ENCODE measurements at regions not wholly inside any gene's neighbourhood (a gene's known extent, or its start where the extent isn't known, plus 50 kb on each side); places are given as distances from the start of the nearest gene placed in this dataset.

GRCh38 chr11:97956904-97957303 lies 1063.8 kb upstream of the CNTN5 start:
- DNase-seq (ENCODE audit: missing footprints) (no peak), ATAC-seq (no peak)
- intact Hi-C loops (cut with DNase I), result no loop called here

- intact Hi-C loops (cut with DNase I), result no loop called here
- no peak for ATAC-seq
- DNase-seq (ENCODE audit: missing footprints), result no peak
Observed at GRCh38 chr11:97961431-97961830, 1059.3 kb upstream of the CNTN5 start.

GRCh38 chr11:97962758-97963157 lies 1058.0 kb upstream of the CNTN5 start:
- no peak for ATAC-seq
- intact Hi-C loops (cut with DNase I), result no loop called here
- no peak for DNase-seq (ENCODE audit: missing footprints)

DNA sequence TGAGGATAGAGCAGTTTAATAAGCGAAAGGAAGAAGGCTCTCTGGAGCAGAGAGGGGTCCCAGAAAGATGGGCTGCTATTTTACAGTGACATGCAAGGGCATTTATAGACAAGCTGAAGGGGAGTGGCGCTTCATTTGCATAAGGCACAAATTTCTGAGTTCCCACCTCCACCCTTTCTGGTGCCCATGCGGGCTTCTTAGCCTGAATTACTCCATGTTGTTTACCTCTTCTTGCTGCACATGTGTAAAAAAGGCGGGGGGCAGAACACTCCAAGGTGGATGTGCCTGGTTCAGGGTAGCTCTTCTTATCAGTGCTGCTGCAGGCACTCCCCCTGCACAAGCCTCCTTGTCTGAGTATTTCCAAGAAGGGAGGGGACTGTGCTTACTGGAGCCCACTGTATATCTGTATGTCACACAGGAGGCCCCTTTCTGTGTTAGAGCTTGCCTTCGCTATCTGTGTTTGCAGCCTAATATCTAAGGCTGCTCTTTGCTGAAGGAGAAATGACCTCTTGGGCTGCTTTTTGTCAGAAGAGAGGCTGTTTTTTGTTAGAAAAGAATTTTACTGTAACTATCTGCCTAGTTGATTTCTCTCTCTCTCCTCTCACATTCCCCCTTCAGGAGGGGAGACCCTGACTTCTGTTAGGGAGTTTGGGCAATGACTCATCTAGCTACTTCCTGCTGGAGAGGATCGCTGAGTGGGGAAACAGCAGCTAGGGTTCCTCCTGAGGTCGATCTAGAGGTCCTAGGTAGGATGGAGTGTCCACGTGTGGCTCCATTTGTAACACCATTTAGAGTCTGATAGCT lies 1057.0 kb upstream of the CNTN5 start:
- intact Hi-C loops (cut with DNase I), result no loop called here
- DNase-seq (ENCODE audit: missing footprints) (no peak), ATAC-seq (no peak)

DNA sequence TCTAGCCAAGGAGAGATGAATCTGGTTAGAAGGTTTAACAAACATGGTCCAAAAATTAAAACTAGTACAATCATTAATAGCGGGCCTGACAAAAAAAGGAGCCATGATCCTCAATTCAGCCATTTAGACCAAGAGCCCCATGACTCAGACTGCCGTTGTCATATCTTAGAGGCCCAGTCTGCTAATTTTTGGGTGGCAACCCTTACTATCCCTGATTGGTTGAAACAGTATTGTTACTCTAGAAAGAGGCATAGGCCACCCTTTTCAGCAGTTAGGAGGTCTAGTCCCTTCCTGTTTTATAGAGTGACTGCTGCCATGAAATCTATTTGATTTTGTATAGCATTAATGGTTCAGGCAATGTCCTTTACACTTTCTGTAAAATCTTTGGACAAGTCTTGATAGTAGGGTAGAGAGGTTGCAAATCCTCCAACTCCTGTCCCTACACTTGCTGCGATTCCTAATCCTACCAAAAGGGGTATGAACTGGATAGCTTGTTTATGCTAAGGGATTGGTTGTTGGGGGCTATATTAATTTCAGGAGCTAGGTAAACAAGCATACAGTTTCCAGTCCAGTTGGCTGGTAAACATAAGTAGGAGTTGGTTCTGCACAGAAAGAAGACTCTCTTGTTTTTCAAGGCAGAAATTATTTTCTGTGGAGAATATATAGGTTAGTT lies 1056.3 kb upstream of the CNTN5 start:
- intact Hi-C loops (cut with DNase I), result no loop called here
- ATAC-seq (no peak), DNase-seq (ENCODE audit: missing footprints) (no peak)

- intact Hi-C loops (cut with DNase I), result no loop called here
- no peak for DNase-seq (ENCODE audit: missing footprints)
- no peak for ATAC-seq
Observed at GRCh38 chr11:97965849-97966646, 1054.7 kb upstream of the CNTN5 start.

DNA sequence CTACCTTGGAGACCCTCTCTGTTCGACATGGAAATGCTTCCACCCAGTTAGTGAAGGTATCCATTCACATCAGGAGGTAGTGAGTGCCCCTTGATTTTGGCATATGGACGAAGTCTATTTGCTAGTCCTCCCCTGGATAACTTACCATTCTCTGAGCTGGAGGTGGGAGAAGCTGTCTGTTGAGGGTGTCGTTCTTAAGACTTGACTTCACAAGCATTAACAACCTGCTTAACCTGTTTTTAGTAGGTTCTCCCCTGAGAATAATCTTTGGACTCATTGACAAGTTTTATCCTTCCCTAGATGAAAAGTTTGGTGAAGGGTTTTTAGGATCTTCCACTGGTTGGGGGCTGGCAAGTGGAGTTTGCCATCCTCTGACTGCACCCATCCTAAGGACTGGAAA lies 1053.8 kb upstream of the CNTN5 start:
- DNase-seq (ENCODE audit: missing footprints), result no peak
- no peak for ATAC-seq
- intact Hi-C loops (cut with DNase I), result no loop called here

GRCh38 chr11:97968071-97968470 lies 1052.7 kb upstream of the CNTN5 start:
- DNase-seq (ENCODE audit: missing footprints), result no peak
- intact Hi-C loops (cut with DNase I), result no loop called here
- ATAC-seq, result no peak

GRCh38 chr11:97972731-97973130 lies 1048.0 kb upstream of the CNTN5 start:
- no peak for ATAC-seq
- DNase-seq (ENCODE audit: missing footprints), result no peak
- intact Hi-C loops (cut with DNase I), result no loop called here

DNA sequence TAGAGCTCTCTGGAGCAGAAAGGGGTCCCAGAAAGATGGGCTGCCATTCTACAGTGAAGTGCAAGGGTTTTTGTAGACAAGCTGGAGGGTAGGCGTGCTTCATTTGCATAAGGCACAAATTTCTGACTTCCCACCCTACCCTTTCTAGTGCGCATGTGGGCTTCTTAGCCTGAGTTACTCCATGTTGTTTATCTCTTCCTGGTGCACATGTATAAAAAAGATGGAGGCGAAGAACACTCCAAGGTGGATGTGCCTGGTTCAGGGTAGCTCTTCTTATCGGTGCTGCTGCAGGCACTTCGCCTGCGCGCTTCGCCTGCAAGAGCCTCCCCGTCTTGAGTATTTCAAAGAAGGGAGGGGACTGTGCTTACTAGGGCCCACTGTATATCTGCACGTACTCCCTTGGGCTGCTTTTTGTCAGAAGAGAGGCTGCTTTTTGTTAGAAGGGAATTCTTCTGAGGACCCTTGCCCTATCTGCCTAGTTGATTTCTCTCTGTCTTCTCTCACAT lies 1047.3 kb upstream of the CNTN5 start:
- DNase-seq (ENCODE audit: missing footprints) (no peak), ATAC-seq (no peak)
- intact Hi-C loops (cut with DNase I), result no loop called here

DNA sequence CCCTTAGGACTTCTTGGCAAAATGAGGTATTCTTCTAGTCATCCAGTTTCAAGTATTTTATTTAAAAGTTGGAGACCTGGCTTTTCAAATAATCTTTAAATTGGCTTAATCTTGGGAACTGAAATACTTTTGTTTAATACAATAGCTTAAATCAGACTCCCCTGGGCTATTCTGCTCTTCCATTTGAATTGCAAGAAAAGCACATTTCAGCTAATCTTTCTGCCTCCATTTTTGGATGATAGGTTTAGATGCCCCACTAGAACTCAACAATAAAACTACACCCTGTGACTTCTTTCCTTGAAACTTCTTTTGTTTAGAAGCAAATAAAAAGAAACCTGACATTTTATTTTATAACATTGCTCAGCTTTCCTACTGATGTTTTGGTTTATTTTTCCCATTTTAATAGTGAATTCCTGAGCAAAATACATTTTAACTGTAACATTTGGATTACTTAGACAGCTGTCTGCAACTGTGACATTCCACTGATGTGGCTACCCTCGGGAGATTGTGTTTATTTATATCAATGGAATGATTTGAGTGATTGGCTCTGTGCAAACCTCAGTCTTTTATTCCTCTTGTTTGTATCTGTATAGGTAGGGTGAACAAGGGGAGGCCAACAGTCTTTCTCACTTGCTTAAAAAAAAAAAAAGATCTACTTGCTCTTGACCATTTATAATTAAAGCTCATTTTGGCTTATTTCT lies 1045.8 kb upstream of the CNTN5 start:
- DNase-seq (ENCODE audit: missing footprints), result no peak
- intact Hi-C loops (cut with DNase I), result no loop called here
- no peak for ATAC-seq

- intact Hi-C loops (cut with DNase I), result no loop called here
- ATAC-seq (no peak), DNase-seq (ENCODE audit: missing footprints) (no peak)
Observed at GRCh38 chr11:97977726-97978125, 1043.0 kb upstream of the CNTN5 start.

DNA sequence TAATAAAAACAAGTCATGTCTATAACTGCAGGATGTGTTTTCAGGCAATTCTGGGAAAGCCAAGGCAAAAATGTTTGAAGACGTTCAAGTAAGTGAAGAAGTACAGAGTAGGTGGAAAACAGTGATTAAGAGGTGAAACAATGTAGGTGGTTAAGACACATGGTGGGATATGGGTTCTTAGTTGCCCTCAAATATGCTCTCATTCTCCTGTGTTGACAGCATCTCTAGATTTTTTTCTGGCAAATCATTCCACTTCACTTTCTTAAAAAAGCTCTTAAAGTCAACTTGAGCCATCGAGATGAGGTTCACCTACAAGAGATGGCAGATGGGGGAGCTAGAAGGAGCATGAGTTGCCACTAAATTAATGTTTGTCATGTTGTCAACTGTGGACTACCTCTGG lies 1041.0 kb upstream of the CNTN5 start:
- no peak for DNase-seq (ENCODE audit: missing footprints)
- intact Hi-C loops (cut with DNase I), result no loop called here
- no peak for ATAC-seq

- DNase-seq (ENCODE audit: missing footprints) (no peak), ATAC-seq (no peak)
- intact Hi-C loops (cut with DNase I), result no loop called here
Observed at GRCh38 chr11:97982512-97982911, 1038.2 kb upstream of the CNTN5 start.

GRCh38 chr11:97989121-97989520 lies 1031.6 kb upstream of the CNTN5 start:
- ATAC-seq, result no peak
- DNase-seq (ENCODE audit: missing footprints), result no peak
- intact Hi-C loops (cut with DNase I), result no loop called here

GRCh38 chr11:97990162-97990920 lies 1030.4 kb upstream of the CNTN5 start:
- intact Hi-C loops (cut with DNase I), result no loop called here
- ATAC-seq (no peak), DNase-seq (ENCODE audit: missing footprints) (no peak)

DNA sequence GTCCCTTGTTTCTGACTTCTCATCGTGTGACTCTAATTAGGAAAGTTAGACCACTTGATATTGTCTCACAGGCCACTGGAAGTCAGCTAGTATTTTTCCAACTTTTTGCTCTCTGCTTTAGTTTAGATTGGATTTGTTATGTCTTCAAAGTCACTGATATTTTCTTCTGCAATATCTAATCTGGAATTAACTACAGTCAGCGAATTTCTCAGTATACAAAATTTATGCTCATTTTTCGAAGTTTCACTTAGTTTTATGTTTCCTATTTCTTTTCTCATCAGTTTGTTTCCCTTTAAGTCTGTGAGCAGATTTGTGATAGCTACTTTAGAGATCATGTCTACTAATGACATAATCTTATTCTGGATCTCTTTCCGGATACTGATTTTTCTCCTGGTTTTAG lies 1027.2 kb upstream of the CNTN5 start:
- intact Hi-C loops (cut with DNase I), result no loop called here
- ATAC-seq (no peak), DNase-seq (ENCODE audit: missing footprints) (no peak)

DNA sequence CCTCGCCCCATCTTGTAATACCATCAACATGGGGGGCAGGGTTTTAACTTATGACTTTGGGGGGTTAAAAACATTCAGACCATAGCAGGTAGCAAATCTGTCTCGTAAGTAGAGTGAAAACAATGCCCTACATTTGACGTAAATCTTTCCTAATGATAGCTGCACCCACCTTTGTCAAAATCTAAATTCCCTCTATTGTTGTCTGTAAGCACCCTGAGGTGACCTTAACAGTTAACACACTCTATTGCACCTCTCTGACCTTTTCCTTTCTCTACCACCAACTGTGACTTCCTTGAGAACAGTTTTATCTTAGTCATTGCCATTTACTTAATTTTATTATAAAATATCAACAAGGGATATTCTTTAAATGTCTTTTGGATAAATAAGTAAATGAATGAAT lies 1024.9 kb upstream of the CNTN5 start:
- ATAC-seq (no peak), DNase-seq (ENCODE audit: missing footprints) (no peak)
- intact Hi-C loops (cut with DNase I), result no loop called here

Data from Right ventricle myocardium inferior (tissue), 1 donor.